Left ventricle myocardium inferior (tissue), 1 donor: ENCODE measurements at regions not wholly inside any gene's neighbourhood (a gene's known extent, or its start where the extent isn't known, plus 50 kb on each side); places are given as distances from the start of the nearest gene placed in this dataset.

ENCODE experiments used
- DNase-seq: peaks from one replicate; pipeline ENCODE4 v3.0.0-alpha.2; 2020
- H3K27ac ChIP-seq: fragments of 200-600 bp; replicated peaks from 2 replicates; pipeline ENCODE4 v1.8.0; 2021
- H3K27me3 ChIP-seq: fragments of 200-600 bp; 2 replicates; pipeline ENCODE4 v1.8.0; 2021; ENCODE audit warnings: low read depth
- H3K36me3 ChIP-seq: fragments of 200-600 bp; 2 replicates; pipeline ENCODE4 v1.8.0; 2021
- H3K4me1 ChIP-seq: fragments of 200-600 bp; 2 replicates; pipeline ENCODE4 v1.8.0; 2021
- H3K4me3 ChIP-seq: fragments of 200-600 bp; 2 replicates; pipeline ENCODE4 v1.8.0; 2021; ENCODE audit warnings: mild to moderate bottlenecking, moderate library complexity
- H3K9me3 ChIP-seq: fragments of 200-600 bp; replicated peaks from 2 replicates; pipeline ENCODE4 v1.8.0; 2021
- CTCF ChIP-seq: fragments of 200-600 bp; IDR thresholded peaks from 2 replicates; pipeline ENCODE4 v1.8.0; 2021; ENCODE audit warnings: antibody characterized with exemption, mild to moderate bottlenecking, borderline replicate concordance
- intact Hi-C: fragments of 100-400 bp; cut with micrococcal nuclease; formaldehyde crosslinking; loops from one replicate; pipeline ENCODE4 v1.11.0; 2022
- donor health status: DM: no; HTN: yes; CAD: no; lungs with severe emphysema.

- intact Hi-C loops: no loop called here
- no peak overlapping the region for H3K27ac ChIP-seq
- no peak for TF ChIP-seq CTCF
- H3K4me1 ChIP-seq: no peaks in the 10 kb centered on the region
- DNase-seq: no peak
- no peaks in the 10 kb centered on the region for H3K27me3 ChIP-seq
- H3K36me3 ChIP-seq: no peaks in the 10 kb centered on the region
- H3K4me3 ChIP-seq: no peak overlapping the region
- H3K9me3 ChIP-seq: peaks cover 18% of the 10 kb centered on the region
These were observed 376.9 kb downstream of the CXXC4 start for GRCh38 chr4:104117776-104118175.

GRCh38 chr4:104113850-104114249 is 380.8 kb downstream of the CXXC4 start:
- intact Hi-C loops: no loop called here
- Histone ChIP-seq H3K27ac (no peak overlapping the region), H3K4me1 (no peaks in the 10 kb centered on the region), H3K27me3 (no peaks in the 10 kb centered on the region), H3K36me3 (no peaks in the 10 kb centered on the region), H3K9me3 (peaks cover 10% of the 10 kb centered on the region), H3K4me3 (no peak overlapping the region)
- no peak for DNase-seq
- TF ChIP-seq CTCF: no peak

- Histone ChIP-seq H3K27me3 (no peaks in the 10 kb centered on the region), H3K4me3 (no peak overlapping the region), H3K9me3 (peaks cover 51% of the 10 kb centered on the region), H3K27ac (no peak overlapping the region), H3K36me3 (no peaks in the 10 kb centered on the region), H3K4me1 (no peaks in the 10 kb centered on the region)
- DNase-seq: no peak
- TF ChIP-seq CTCF: no peak
- intact Hi-C loops: no loop called here
These were observed 379.4 kb upstream of the TACR3 start for GRCh38 chr4:104099141-104099540.

- Histone ChIP-seq H3K27me3 (no peaks in the 10 kb centered on the region), H3K36me3 (no peaks in the 10 kb centered on the region), H3K4me3 (no peak overlapping the region), H3K4me1 (no peaks in the 10 kb centered on the region), H3K9me3 (peaks cover 33% of the 10 kb centered on the region), H3K27ac (no peak overlapping the region)
- TF ChIP-seq CTCF: no peak
- intact Hi-C loops: no loop called here
- DNase-seq: no peak
These were observed 373.5 kb upstream of the TACR3 start for GRCh38 chr4:104093247-104093646.

- TF ChIP-seq CTCF: no peak
- Histone ChIP-seq H3K27ac (no peak overlapping the region), H3K36me3 (no peaks in the 10 kb centered on the region), H3K27me3 (no peaks in the 10 kb centered on the region), H3K4me1 (no peaks in the 10 kb centered on the region), H3K9me3 (peaks cover 5% of the 10 kb centered on the region), H3K4me3 (no peak overlapping the region)
- DNase-seq: no peak
- intact Hi-C loops: no loop called here
These were observed 353.4 kb upstream of the TACR3 start for GRCh38 chr4:104073229-104073628.

- DNase-seq: no peak
- Histone ChIP-seq H3K4me1 (no peaks in the 10 kb centered on the region), H3K27ac (no peak overlapping the region), H3K36me3 (no peaks in the 10 kb centered on the region), H3K27me3 (no peaks in the 10 kb centered on the region), H3K9me3 (peaks cover 5% of the 10 kb centered on the region), H3K4me3 (no peak overlapping the region)
- intact Hi-C loops: loop anchor here (10.0 kb wide), 1 partner anchor 788 kb away; no protein-coding TSS in a partner anchor
- TF ChIP-seq CTCF: no peak
These were observed 346.7 kb upstream of the TACR3 start for GRCh38 chr4:104066533-104066932.
